ENCODE measurements at regions not wholly inside any gene's neighbourhood (a gene's known extent, or its start where the extent isn't known, plus 50 kb on each side); places are given as distances from the start of the nearest gene placed in this dataset.

DNA sequence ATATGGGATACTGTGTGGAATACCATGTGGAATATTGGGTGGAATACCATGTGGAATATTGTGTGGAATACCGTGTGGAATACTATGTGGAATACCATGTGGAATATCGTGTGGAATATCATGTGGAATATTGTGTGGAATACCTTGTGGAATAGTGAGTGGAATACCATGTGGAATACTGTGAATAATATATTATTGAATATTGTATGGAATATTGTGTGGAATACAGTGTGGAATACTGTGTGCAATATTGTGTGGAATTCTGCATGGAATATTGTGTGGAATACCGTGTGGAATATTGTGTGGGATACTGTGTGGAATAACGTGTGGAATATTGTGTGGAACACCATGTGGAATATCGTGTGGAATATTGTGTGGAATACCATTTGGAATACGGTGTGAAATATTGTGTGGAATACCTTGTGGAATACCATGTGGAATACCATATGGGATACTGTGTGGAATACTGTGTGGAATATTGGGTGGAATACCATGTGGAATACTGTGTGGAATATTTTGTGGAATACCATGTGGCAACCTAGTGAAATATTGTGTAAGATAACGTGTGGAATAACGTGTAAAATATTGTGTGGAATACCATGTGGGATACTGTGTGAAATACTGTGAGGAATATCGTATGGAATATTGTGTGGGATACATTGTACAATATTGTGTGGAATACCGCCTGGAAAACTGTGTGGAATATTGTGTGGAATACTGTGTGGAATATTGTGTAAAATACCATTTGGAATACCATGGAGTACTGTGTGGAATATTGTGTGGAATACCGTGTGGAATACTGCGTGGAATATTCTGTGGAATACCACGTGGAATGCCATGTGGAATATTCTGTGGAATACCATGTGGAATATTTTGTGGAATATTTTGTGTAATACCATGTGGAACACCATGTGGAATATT lies 133.9 kb upstream of the CHST15 start:
- Histone ChIP-seq H3K27ac (ENCODE audit: low read depth, low read length) (no peak overlapping the region), H2AFZ (ENCODE audit: low read depth, low read length, poor library complexity, severe bottlenecking) (no peak overlapping the region), H3K27me3 (ENCODE audit: insufficient read depth, low read length) (no peaks in the 10 kb centered on the region), H3K4me2 (ENCODE audit: low read length) (no peak overlapping the region), H3K36me3 (ENCODE audit: control insufficient read depth in 1 of 2, insufficient read depth in 2 of 2, low read length in 2 of 2) (no peaks in the 10 kb centered on the region), H3K9me2 (ENCODE audit: insufficient read depth) (no peaks in the 10 kb centered on the region), H3K4me3 (replicated peaks in 1 of 2; ENCODE audit: low read depth in 1 of 2, low read length in 2 of 2) (no peak overlapping the region), H3K9ac (ENCODE audit: low read length) (no peak overlapping the region), H3K4me1 (ENCODE audit: control insufficient read depth in 1 of 2, insufficient read depth in 2 of 2, low read length in 2 of 2) (no peaks in the 10 kb centered on the region), H3K79me2 (ENCODE audit: insufficient read depth, low read length) (no peaks in the 10 kb centered on the region), H3K9me3 (ENCODE audit: control insufficient read depth in 1 of 2, insufficient read depth in 1 of 2, low read depth in 1 of 2, low read length in 2 of 2) (peaks cover 14 to 53% of the 10 kb centered on the region in 2 experiments; a peak in 2 of 4 replicates), H4K20me1 (ENCODE audit: insufficient read depth) (no peaks in the 10 kb centered on the region)
- ChIA-PET RAD21 (ENCODE audit: low non-redundant PET in 1 of 2, low total read pairs in 2 of 2, uncharacterized antibody in 2 of 2, unreplicated experiment in 2 of 2) (no interaction called here), POLR2A (no interaction called here), CTCF (no interaction called here)
- ATAC-seq (no peak), DNase-seq (ENCODE audit: low read depth, low spot score) (no peak)
- TF ChIP-seq ZNF274 (IDR thresholded peaks at IDR 0.05; ENCODE audit: low read depth, low read length): no peak
- TF ChIP-seq SIN3A (IDR thresholded peaks at IDR 0.05; ENCODE audit: low read depth): no peak
- TF ChIP-seq FOSL1 (IDR thresholded peaks at IDR 0.05; ENCODE audit: low read depth): no peak
- TF ChIP-seq, protein P1, sequence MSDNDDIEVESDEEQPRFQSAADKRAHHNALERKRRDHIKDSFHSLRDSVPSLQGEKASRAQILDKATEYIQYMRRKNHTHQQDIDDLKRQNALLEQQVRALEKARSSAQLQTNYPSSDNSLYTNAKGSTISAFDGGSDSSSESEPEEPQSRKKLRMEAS (IDR thresholded peaks at IDR 0.05): no peak
- TF ChIP-seq EZH2 (IDR thresholded peaks at IDR 0.05): no peak
- no peak for TF ChIP-seq YY1 (IDR thresholded peaks at IDR 0.05; ENCODE audit: extremely low read depth, insufficient replicate concordance, low read depth, low read length)
- TF ChIP-seq, protein P2, sequence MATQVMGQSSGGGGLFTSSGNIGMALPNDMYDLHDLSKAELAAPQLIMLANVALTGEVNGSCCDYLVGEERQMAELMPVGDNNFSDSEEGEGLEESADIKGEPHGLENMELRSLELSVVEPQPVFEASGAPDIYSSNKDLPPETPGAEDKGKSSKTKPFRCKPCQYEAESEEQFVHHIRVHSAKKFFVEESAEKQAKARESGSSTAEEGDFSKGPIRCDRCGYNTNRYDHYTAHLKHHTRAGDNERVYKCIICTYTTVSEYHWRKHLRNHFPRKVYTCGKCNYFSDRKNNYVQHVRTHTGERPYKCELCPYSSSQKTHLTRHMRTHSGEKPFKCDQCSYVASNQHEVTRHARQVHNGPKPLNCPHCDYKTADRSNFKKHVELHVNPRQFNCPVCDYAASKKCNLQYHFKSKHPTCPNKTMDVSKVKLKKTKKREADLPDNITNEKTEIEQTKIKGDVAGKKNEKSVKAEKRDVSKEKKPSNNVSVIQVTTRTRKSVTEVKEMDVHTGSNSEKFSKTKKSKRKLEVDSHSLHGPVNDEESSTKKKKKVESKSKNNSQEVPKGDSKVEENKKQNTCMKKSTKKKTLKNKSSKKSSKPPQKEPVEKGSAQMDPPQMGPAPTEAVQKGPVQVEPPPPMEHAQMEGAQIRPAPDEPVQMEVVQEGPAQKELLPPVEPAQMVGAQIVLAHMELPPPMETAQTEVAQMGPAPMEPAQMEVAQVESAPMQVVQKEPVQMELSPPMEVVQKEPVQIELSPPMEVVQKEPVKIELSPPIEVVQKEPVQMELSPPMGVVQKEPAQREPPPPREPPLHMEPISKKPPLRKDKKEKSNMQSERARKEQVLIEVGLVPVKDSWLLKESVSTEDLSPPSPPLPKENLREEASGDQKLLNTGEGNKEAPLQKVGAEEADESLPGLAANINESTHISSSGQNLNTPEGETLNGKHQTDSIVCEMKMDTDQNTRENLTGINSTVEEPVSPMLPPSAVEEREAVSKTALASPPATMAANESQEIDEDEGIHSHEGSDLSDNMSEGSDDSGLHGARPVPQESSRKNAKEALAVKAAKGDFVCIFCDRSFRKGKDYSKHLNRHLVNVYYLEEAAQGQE (IDR thresholded peaks at IDR 0.05; ENCODE audit: low read depth): no peak
- no peak for TF ChIP-seq ZFX (IDR thresholded peaks at IDR 0.05)
- intact Hi-C loops (cut with micrococcal nuclease): no loop called here
- BruUV-seq (replicated peaks): no TSS peak
